GM19455 (cell line): ENCODE measurements at regions not wholly inside any gene's neighbourhood (a gene's known extent, or its start where the extent isn't known, plus 50 kb on each side); places are given as distances from the start of the nearest gene placed in this dataset.
"Not testable (repeated sequence)": the region's sequence is repeated elsewhere in the genome, so short reads cannot be mapped to it uniquely, and the experiment has no call there.

Experiments
- ATAC-seq: cut with Tn5 transposase; IDR thresholded peaks from one replicate; pipeline ENCODE4 v1.9.1; 2021; ENCODE audit not compliant: unreplicated experiment

DNA sequence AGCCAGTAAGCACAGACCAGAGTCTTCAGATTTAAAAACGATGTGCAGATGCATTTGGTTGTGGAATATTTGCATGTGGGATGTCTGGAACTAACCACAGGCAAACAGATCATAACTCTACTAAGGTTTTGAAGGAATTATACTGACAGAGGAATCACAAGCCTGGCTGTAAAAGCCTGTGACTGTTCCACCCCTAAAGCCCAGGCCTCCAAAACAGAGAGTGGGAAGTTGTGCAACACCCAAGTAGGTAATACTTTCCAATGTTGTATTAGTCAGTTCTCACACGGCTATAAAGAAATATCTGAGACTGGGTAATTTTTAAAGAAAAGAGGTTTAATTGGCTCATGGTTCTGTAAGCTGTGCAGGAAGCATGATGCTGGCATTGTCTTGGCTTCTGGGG lies 68.1 kb upstream of the DCD start:
- ATAC-seq: no peak

DNA sequence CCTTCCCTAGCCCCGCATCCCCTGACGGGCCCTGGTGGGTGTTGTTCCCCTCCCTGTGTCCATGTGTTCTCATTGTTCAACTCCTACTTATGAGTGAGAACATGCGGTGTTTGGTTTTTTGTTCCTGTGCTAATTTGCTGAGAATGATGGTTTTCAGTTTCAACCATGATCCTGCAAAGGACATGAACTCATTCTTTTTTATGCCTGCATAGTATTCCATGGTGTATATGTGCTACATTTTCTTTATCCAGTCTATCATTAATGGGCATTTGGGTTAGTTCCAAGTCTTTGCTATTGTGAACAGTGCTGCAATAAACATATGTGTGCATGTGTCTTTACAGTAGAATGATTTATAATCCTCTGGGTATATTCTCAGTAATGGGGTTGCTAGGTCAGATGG lies 65.7 kb upstream of the DCD start:
- ATAC-seq: not testable (repeated sequence)

DNA sequence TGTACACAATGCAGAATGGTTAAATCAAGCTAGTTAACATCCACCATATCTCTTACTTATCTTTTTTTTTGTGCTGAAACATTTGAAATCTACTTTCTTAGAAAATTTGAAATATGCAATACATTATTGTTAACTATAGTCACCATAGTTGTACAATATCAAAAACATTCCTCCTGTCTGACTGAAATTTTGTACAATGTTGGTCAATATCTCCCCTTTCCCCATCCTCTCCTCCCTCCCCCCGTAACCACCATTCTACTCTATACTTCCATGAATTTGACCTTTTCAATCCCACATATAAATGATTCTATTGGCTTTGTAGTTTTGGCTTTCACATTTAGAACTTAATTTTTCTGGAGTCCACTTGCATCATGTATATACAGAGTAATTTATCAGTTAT lies 63.5 kb upstream of the DCD start:
- ATAC-seq: no peak

GRCh38 chr12:54708826-54709225 lies 60.7 kb upstream of the DCD start:
- no peak for ATAC-seq

DNA sequence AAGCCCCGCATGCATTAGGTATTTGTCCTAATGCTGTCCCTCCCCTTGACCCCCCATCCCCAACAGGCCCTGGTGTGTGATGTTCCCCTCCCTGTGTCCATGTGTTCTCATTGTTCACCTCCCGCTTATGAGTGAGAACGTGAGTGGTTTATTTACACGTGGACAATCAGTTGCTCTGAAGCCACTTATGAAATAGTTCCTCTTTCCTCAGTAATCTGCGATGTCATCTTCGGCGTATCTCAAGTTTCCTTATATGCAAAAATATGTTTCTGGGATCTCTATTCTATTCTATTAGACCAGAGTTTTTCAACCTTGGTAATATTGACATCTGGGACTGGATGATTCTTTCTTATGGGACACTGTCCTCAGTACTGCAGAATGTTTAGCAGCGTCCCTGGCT lies 56.0 kb upstream of the DCD start:
- no peak for ATAC-seq

- ATAC-seq: no peak
Measured at GRCh38 chr12:54701940-54702592, 53.9 kb upstream of the DCD start.

- no peak for ATAC-seq
Measured at GRCh38 chr12:54700849-54701248, 52.7 kb upstream of the DCD start.

DNA sequence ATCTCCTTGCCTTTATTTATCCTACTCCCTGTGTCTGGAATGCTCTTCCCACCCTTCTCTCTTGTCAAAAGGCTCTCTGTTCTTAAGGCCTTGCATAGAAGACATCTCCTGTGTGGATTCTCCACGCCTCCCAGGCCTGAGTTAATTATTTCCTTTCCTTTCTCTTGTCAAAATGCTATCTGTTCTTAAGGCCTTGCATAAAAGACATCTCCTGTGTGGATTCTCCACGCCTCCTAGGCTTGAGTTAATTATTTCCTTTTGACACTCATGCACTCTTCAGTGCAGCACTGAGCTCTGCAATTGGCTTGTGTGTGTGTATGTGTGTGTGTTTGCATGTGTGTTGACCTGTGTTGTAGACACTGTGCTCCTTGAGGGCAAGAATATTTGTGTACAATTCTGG lies 52.1 kb upstream of the DCD start:
- no peak for ATAC-seq
